IgD-negative memory B cell (primary cell): ENCODE measurements at regions not wholly inside any gene's neighbourhood (a gene's known extent, or its start where the extent isn't known, plus 50 kb on each side); places are given as distances from the start of the nearest gene placed in this dataset.

Experiments used
- H3K27ac Mint-ChIP-seq, 3 donors: one replicate each; pipeline ENCODE4 v1.8.0; 2020 to 2022; ENCODE audit warnings: mild to moderate bottlenecking in 3 of 3, mixed read lengths in 3 of 3, moderate library complexity in 1 of 3
- H3K27me3 Mint-ChIP-seq: one replicate; pipeline ENCODE4 v1.8.0; 2021; ENCODE audit warnings: mixed read lengths
- H3K36me3 Mint-ChIP-seq: one replicate; pipeline ENCODE4 v1.8.0; 2020; ENCODE audit warnings: mild to moderate bottlenecking, mixed read lengths
- H3K4me1 Mint-ChIP-seq, 3 donors: one replicate each; pipeline ENCODE4 v1.8.0; 2020 to 2022; ENCODE audit warnings: mixed read lengths in 3 of 3, mild to moderate bottlenecking in 1 of 3
- H3K4me3 Mint-ChIP-seq, 4 donors: one replicate each; pipeline ENCODE4 v1.8.0; 2020 to 2022; ENCODE audit warnings: mild to moderate bottlenecking in 4 of 4, mixed read lengths in 4 of 4, moderate library complexity in 3 of 4
- H3K9me3 Mint-ChIP-seq, 3 donors: one replicate each; pipeline ENCODE4 v1.8.0; 2020 to 2021; ENCODE audit warnings: mixed read lengths in 3 of 3, mild to moderate bottlenecking in 1 of 3

- peak overlapping the region; percentile 3 to 84 (median 3) for H3K27ac Mint-ChIP-seq
- no peaks in the 10 kb centered on the region for H3K27me3 Mint-ChIP-seq
- no peaks in the 10 kb centered on the region for H3K36me3 Mint-ChIP-seq
- H3K9me3 Mint-ChIP-seq, result no peaks in the 10 kb centered on the region
- peaks cover 40 to 50% (median 41%) of the 10 kb centered on the region in 3 donors for H3K4me1 Mint-ChIP-seq
- H3K4me3 Mint-ChIP-seq, result peak overlapping the region; percentile 6 to 79 (median 24)
Measured at GRCh38 chr4:81606801-81607501, 135.2 kb upstream of the RASGEF1B start.

GRCh38 chr4:81606166-81606565 lies 134.5 kb upstream of the RASGEF1B start:
- no peaks in the 10 kb centered on the region for H3K36me3 Mint-ChIP-seq
- H3K4me1 Mint-ChIP-seq, result peaks cover 37 to 50% (median 38%) of the 10 kb centered on the region in 3 donors
- H3K4me3 Mint-ChIP-seq, result peak overlapping the region in 3 of 4 donors; percentile 6 to 79 (median 6)
- H3K9me3 Mint-ChIP-seq, result no peaks in the 10 kb centered on the region
- H3K27ac Mint-ChIP-seq, result peak overlapping the region; percentile 3 to 84 (median 3)
- no peaks in the 10 kb centered on the region for H3K27me3 Mint-ChIP-seq

- H3K36me3 Mint-ChIP-seq, result no peaks in the 10 kb centered on the region
- H3K27ac Mint-ChIP-seq, result peak overlapping the region; percentile 3 to 84 (median 3)
- peaks cover 35 to 48% (median 35%) of the 10 kb centered on the region in 3 donors for H3K4me1 Mint-ChIP-seq
- no peaks in the 10 kb centered on the region for H3K9me3 Mint-ChIP-seq
- H3K4me3 Mint-ChIP-seq, result peak overlapping the region in 2 of 4 donors; percentile 44 to 58
- no peaks in the 10 kb centered on the region for H3K27me3 Mint-ChIP-seq
Measured at GRCh38 chr4:81605271-81605670, 133.6 kb upstream of the RASGEF1B start.

GRCh38 chr4:81604683-81605218 lies 133.0 kb upstream of the RASGEF1B start:
- Mint-ChIP-seq H3K36me3 (no peaks in the 10 kb centered on the region), H3K27me3 (no peaks in the 10 kb centered on the region), H3K27ac (peak overlapping the region in 2 of 3 donors; percentile 3), H3K4me1 (peaks cover 30 to 43% (median 31%) of the 10 kb centered on the region in 3 donors), H3K9me3 (no peaks in the 10 kb centered on the region), H3K4me3 (peak overlapping the region in 2 of 4 donors; percentile 44 to 58)

- H3K4me3 Mint-ChIP-seq, result no peak overlapping the region
- H3K4me1 Mint-ChIP-seq, result peaks cover 26 to 29% (median 26%) of the 10 kb centered on the region in 3 donors
- H3K9me3 Mint-ChIP-seq, result no peaks in the 10 kb centered on the region
Measured at GRCh38 chr4:81602854-81603253, 131.1 kb upstream of the RASGEF1B start.

GRCh38 chr4:81601358-81601694 lies 129.6 kb upstream of the RASGEF1B start:
- no peaks in the 10 kb centered on the region for H3K27me3 Mint-ChIP-seq
- H3K27ac Mint-ChIP-seq, result no peak overlapping the region
- H3K9me3 Mint-ChIP-seq, result no peaks in the 10 kb centered on the region
- no peaks in the 10 kb centered on the region for H3K36me3 Mint-ChIP-seq
- H3K4me1 Mint-ChIP-seq, result peaks cover 15 to 16% (median 15%) of the 10 kb centered on the region in 3 donors
- no peak overlapping the region for H3K4me3 Mint-ChIP-seq

More at GRCh38 chr4:81602854-81603253, 131.1 kb upstream of the RASGEF1B start:
- Mint-ChIP-seq H3K27ac (no peak overlapping the region), H3K27me3 (no peaks in the 10 kb centered on the region), H3K36me3 (no peaks in the 10 kb centered on the region)

GRCh38 chr4:81600520-81601357 lies 129.0 kb upstream of the RASGEF1B start:
- Mint-ChIP-seq H3K27me3 (no peaks in the 10 kb centered on the region), H3K4me3 (no peak overlapping the region), H3K27ac (no peak overlapping the region), H3K36me3 (no peaks in the 10 kb centered on the region), H3K9me3 (no peaks in the 10 kb centered on the region), H3K4me1 (peaks cover 9 to 11% (median 9%) of the 10 kb centered on the region in 3 donors)

GRCh38 chr4:81599742-81600380 lies 128.2 kb upstream of the RASGEF1B start:
- no peaks in the 10 kb centered on the region for H3K9me3 Mint-ChIP-seq
- H3K27ac Mint-ChIP-seq, result peak overlapping the region in 1 of 3 donors; percentile 16
- H3K36me3 Mint-ChIP-seq, result no peaks in the 10 kb centered on the region
- peaks cover 2 to 5% (median 5%) of the 10 kb centered on the region in 3 donors for H3K4me1 Mint-ChIP-seq
- H3K27me3 Mint-ChIP-seq, result no peaks in the 10 kb centered on the region
- no peak overlapping the region for H3K4me3 Mint-ChIP-seq

GRCh38 chr4:81595798-81596610 lies 124.3 kb upstream of the RASGEF1B start:
- H3K4me3 Mint-ChIP-seq, result no peak overlapping the region
- no peak overlapping the region for H3K27ac Mint-ChIP-seq
- peaks cover 5 to 10% (median 7%) of the 10 kb centered on the region in 3 donors for H3K4me1 Mint-ChIP-seq
- H3K27me3 Mint-ChIP-seq, result no peaks in the 10 kb centered on the region
- peaks cover 0 to 4% (median 0%) of the 10 kb centered on the region in 3 donors for H3K9me3 Mint-ChIP-seq
- H3K36me3 Mint-ChIP-seq, result peaks cover 2% of the 10 kb centered on the region

GRCh38 chr4:81595287-81595686 lies 123.6 kb upstream of the RASGEF1B start:
- Mint-ChIP-seq H3K36me3 (peaks cover 2% of the 10 kb centered on the region), H3K4me1 (peaks cover 7 to 10% (median 8%) of the 10 kb centered on the region in 3 donors), H3K9me3 (peaks cover 0 to 4% (median 0%) of the 10 kb centered on the region in 3 donors), H3K4me3 (no peak overlapping the region), H3K27me3 (no peaks in the 10 kb centered on the region), H3K27ac (no peak overlapping the region)

GRCh38 chr4:81594490-81595159 lies 122.9 kb upstream of the RASGEF1B start:
- no peak overlapping the region for H3K4me3 Mint-ChIP-seq
- H3K27me3 Mint-ChIP-seq, result no peaks in the 10 kb centered on the region
- H3K4me1 Mint-ChIP-seq, result peaks cover 7 to 13% (median 10%) of the 10 kb centered on the region in 3 donors
- H3K27ac Mint-ChIP-seq, result no peak overlapping the region
- H3K36me3 Mint-ChIP-seq, result peaks cover 2% of the 10 kb centered on the region
- peaks cover 0 to 4% (median 0%) of the 10 kb centered on the region in 3 donors for H3K9me3 Mint-ChIP-seq

GRCh38 chr4:81592701-81593100 lies 121.0 kb upstream of the RASGEF1B start:
- no peaks in the 10 kb centered on the region for H3K27me3 Mint-ChIP-seq
- no peak overlapping the region for H3K27ac Mint-ChIP-seq
- no peak overlapping the region for H3K4me3 Mint-ChIP-seq
- peaks cover 0 to 4% (median 0%) of the 10 kb centered on the region in 3 donors for H3K9me3 Mint-ChIP-seq
- H3K36me3 Mint-ChIP-seq, result peaks cover 2% of the 10 kb centered on the region
- peaks cover 6 to 16% (median 13%) of the 10 kb centered on the region in 3 donors for H3K4me1 Mint-ChIP-seq

GRCh38 chr4:81590596-81590995 lies 118.9 kb upstream of the RASGEF1B start:
- peaks cover 0 to 4% (median 0%) of the 10 kb centered on the region in 3 donors for H3K9me3 Mint-ChIP-seq

More at GRCh38 chr4:81590596-81590995, 118.9 kb upstream of the RASGEF1B start:
- H3K27ac Mint-ChIP-seq, result no peak overlapping the region
- H3K4me3 Mint-ChIP-seq, result no peak overlapping the region
- no peaks in the 10 kb centered on the region for H3K27me3 Mint-ChIP-seq
- peaks cover 9 to 18% (median 13%) of the 10 kb centered on the region in 3 donors for H3K4me1 Mint-ChIP-seq
- H3K36me3 Mint-ChIP-seq, result peaks cover 2% of the 10 kb centered on the region
